GM12878 (cell line): ENCODE measurements at regions not wholly inside any gene's neighbourhood (a gene's known extent, or its start where the extent isn't known, plus 50 kb on each side); places are given as distances from the start of the nearest gene placed in this dataset.

Experiments used
- ATAC-seq: fragments of 200-7000 bp; cut with Tn5 transposase; 3 replicates; pipeline ENCODE4 v1.9.1; 2020; ENCODE audit warnings: mild to moderate bottlenecking, moderate library complexity
- BruUV-seq: library from RNA; stranded (reverse); fragments of 400-500 nt; replicated peaks from 2 replicates; lab custom pipeline; 2021; lab: Mats Ljungman, UMichigan
- CTCF ChIA-PET: fragments of 300-600 bp; sonication (Branson Sonifier 250); formaldehyde crosslinking; extraction: SDS; loops from one replicate; lab custom pipeline; 2021; ENCODE audit warnings: inconsistent platforms; lab: Yijun Ruan, JAX
- POLR2A ChIA-PET: fragments of 350-600 bp; formaldehyde crosslinking; extraction: SDS; loops from one replicate; lab custom pipeline; 2021; ENCODE audit warnings: inconsistent platforms; lab: Charles Lee
- RAD21 ChIA-PET: fragments of 300-600 bp; sonication (Branson Sonifier 250); formaldehyde crosslinking; loops from one replicate; lab custom pipeline; 2023; ENCODE audit warnings: antibody characterized with exemption; ENCODE audit not compliant: unreplicated experiment; lab: Charles Lee
- SMC1A ChIA-PET: fragments of 300-600 bp; sonication (Branson Sonifier 250); formaldehyde crosslinking; loops from one replicate; lab custom pipeline; 2023; ENCODE audit not compliant: unreplicated experiment, uncharacterized antibody; lab: Charles Lee
- DNase-seq: peaks from one replicate; pipeline ENCODE4 v3.0.0-alpha.2; 2011; ENCODE audit warnings: low read depth, low spot score
- FAIRE-seq: peaks from 3 replicates; lab custom pipeline; 2011; peaks lifted over from hg19 to GRCh38; lab: Jason Lieb, UNC
- H2AFZ ChIP-seq: 2 replicates; pipeline ENCODE4 v1.6.0; 2011; ENCODE audit warnings: low read depth, low read length, control low read depth; ENCODE audit not compliant: control insufficient read depth
- H3K27ac ChIP-seq: 2 replicates; pipeline ENCODE4 v1.5.1; 2011; ENCODE audit warnings: control low read depth; ENCODE audit not compliant: control insufficient read depth, insufficient read depth
- H3K27me3 ChIP-seq, 2 experiments: replicated peaks in 1 of 2; 2 replicates each; pipeline versions ENCODE4 v1.6.0 to v1.6.1; 2011; ENCODE audit warnings: low read length in 1 of 2; ENCODE audit not compliant: control insufficient read depth in 2 of 2, insufficient read depth in 2 of 2
- H3K36me3 ChIP-seq, 2 experiments: 2 replicates each; pipeline ENCODE4 v1.5.1; 2011; ENCODE audit warnings: low read length in 1 of 2; ENCODE audit not compliant: control insufficient read depth in 2 of 2, insufficient read depth in 2 of 2
- H3K4me1 ChIP-seq: 2 replicates; pipeline ENCODE4 v1.6.1; 2011; ENCODE audit warnings: mild to moderate bottlenecking, low read length, moderate library complexity, mixed read lengths; ENCODE audit not compliant: control insufficient read depth, insufficient read depth
- H3K4me2 ChIP-seq: 2 replicates; pipeline ENCODE4 v1.6.0; 2011; ENCODE audit warnings: control low read depth; ENCODE audit not compliant: control insufficient read depth, insufficient read depth
- H3K4me3 ChIP-seq: fragments of 200-600 bp; sonication (generic); 2 replicates; pipeline ENCODE4 v1.5.1; 2016
- H3K79me2 ChIP-seq: 2 replicates; pipeline ENCODE4 v1.6.0; 2011; ENCODE audit warnings: low read length; ENCODE audit not compliant: control insufficient read depth, insufficient read depth
- H3K9ac ChIP-seq: 2 replicates; pipeline ENCODE4 v1.8.0; 2011; ENCODE audit warnings: low read length, control low read depth, mixed read lengths; ENCODE audit not compliant: control insufficient read depth, insufficient read depth
- H3K9me3 ChIP-seq: replicated peaks from 3 replicates; pipeline ENCODE4 v1.5.1; 2011; ENCODE audit warnings: mild to moderate bottlenecking, low read length; ENCODE audit not compliant: control insufficient read depth, insufficient read depth
- H4K20me1 ChIP-seq: 2 replicates; pipeline ENCODE4 v1.6.0; 2011; ENCODE audit not compliant: control insufficient read depth, insufficient read depth
- BMI1 ChIP-seq: fragments of 450-650 bp; IDR thresholded peaks from 2 replicates; pipeline ENCODE4 v1.6.1; 2016; ENCODE audit warnings: mild to moderate bottlenecking, moderate library complexity, borderline replicate concordance
- CBX5 ChIP-seq: sonication (generic); IDR thresholded peaks from 2 replicates; pipeline ENCODE4 v1.6.1; 2016; ENCODE audit warnings: low read depth, moderate library complexity, mild to moderate bottlenecking, inconsistent platforms
- E2F8 ChIP-seq: fragments of 450-650 bp; IDR thresholded peaks from 2 replicates; pipeline ENCODE4 v1.6.1; 2018; ENCODE audit warnings: mild to moderate bottlenecking, low read depth, moderate library complexity; ENCODE audit not compliant: partially characterized antibody
- WRNIP1 ChIP-seq: IDR thresholded peaks from 2 replicates; pipeline ENCODE4 v1.6.1; 2011; ENCODE audit warnings: low read depth, low read length, improper control_type of control experiment, borderline replicate concordance
- WGBS: methylation state at CpG from one replicate; pipeline ENCODE4 v1.1.6; 2016; ENCODE audit warnings: low lambda C conversion rate; ENCODE audit not compliant: insufficient replicate concordance, insufficient coverage; ENCODE audit errors: missing lambda C conversion rate; 5-methylcytosine and 5-hydroxymethylcytosine counted together
- in situ Hi-C: fragments of 300-500 bp; cut with MboI; formaldehyde crosslinking; loops from 9 replicates; pipeline ENCODE4 v1.14.3; 2018; ENCODE audit warnings: mixed read lengths
- intact Hi-C: fragments of 100-400 bp; cut with micrococcal nuclease; formaldehyde crosslinking; loops from one replicate; pipeline ENCODE4 v1.14.2; 2022; ENCODE audit not compliant: unreplicated experiment
- TF ChIP-seq, protein P1 (sequence below): IDR thresholded peaks from 2 replicates; pipeline ENCODE4 v1.6.1; 2011; ENCODE audit warnings: borderline replicate concordance, low read depth, mild to moderate bottlenecking, moderate library complexity, mixed read lengths, low read length; ENCODE audit not compliant: insufficient read depth; ENCODE audit errors: extremely low read length

GRCh38 chr9:129422843-129423192 is 198.1 kb downstream of the C9orf50 start:
- FAIRE-seq, result no peak
- no peak overlapping the region for H3K4me2 ChIP-seq
- no TSS peak for BruUV-seq

More at GRCh38 chr9:129422843-129423192, 198.1 kb downstream of the C9orf50 start:
- no peaks in the 10 kb centered on the region for H3K4me1 ChIP-seq
- DNase-seq (no peak), ATAC-seq (no peak; the same call in 2 of the 3 replicates)
- H3K27ac ChIP-seq, result no peak overlapping the region
- intact Hi-C loops (no loop called here), in situ Hi-C loops (no loop called here)
- no peak overlapping the region for H3K4me3 ChIP-seq
- TF ChIP-seq, protein P1, sequence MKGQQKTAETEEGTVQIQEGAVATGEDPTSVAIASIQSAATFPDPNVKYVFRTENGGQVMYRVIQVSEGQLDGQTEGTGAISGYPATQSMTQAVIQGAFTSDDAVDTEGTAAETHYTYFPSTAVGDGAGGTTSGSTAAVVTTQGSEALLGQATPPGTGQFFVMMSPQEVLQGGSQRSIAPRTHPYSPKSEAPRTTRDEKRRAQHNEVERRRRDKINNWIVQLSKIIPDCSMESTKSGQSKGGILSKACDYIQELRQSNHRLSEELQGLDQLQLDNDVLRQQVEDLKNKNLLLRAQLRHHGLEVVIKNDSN, result no peak
- TF ChIP-seq E2F8, result no peak
- TF ChIP-seq CBX5, result no peak
- TF ChIP-seq WRNIP1, result no peak
- TF ChIP-seq BMI1, result no peak
- ChIA-PET POLR2A (no interaction called here), SMC1A (interaction anchor here (0.9 to 1.1 kb wide), 2 partner anchors 36 to 40 kb away, joined by 3 read pairs; no protein-coding TSS in a partner anchor), RAD21 (interaction anchor here (1.1 to 1.2 kb wide), 2 partner anchors 37 to 74 kb away, joined by 3 read pairs; no protein-coding TSS in a partner anchor), CTCF (interaction anchor here (1.0 kb wide), 1 partner anchor 280 kb away, joined by 3 read pairs; no protein-coding TSS in a partner anchor)
- no peak overlapping the region for H3K9ac ChIP-seq
- H3K36me3 ChIP-seq, result no peaks in the 10 kb centered on the region
- WGBS, result 34% methylated on average over 10 of the region's 12 CpGs
- H3K9me3 ChIP-seq, result no peaks in the 10 kb centered on the region; the same call in 2 of the 3 replicates
- H2AFZ ChIP-seq, result no peak overlapping the region
- H3K79me2 ChIP-seq, result no peaks in the 10 kb centered on the region
- H4K20me1 ChIP-seq, result no peaks in the 10 kb centered on the region
- no peaks in the 10 kb centered on the region for H3K27me3 ChIP-seq
